GM19025 (cell line): ENCODE measurements at regions not wholly inside any gene's neighbourhood (a gene's known extent, or its start where the extent isn't known, plus 50 kb on each side); places are given as distances from the start of the nearest gene placed in this dataset.
"Not testable (repeated sequence)": the region's sequence is repeated elsewhere in the genome, so short reads cannot be mapped to it uniquely, and the experiment has no call there.

Source experiments
- ATAC-seq: cut with Tn5 transposase; IDR thresholded peaks from one replicate; pipeline ENCODE4 v1.9.1; 2021; ENCODE audit warnings: mild to moderate bottlenecking, low read depth, moderate library complexity; ENCODE audit not compliant: unreplicated experiment

DNA sequence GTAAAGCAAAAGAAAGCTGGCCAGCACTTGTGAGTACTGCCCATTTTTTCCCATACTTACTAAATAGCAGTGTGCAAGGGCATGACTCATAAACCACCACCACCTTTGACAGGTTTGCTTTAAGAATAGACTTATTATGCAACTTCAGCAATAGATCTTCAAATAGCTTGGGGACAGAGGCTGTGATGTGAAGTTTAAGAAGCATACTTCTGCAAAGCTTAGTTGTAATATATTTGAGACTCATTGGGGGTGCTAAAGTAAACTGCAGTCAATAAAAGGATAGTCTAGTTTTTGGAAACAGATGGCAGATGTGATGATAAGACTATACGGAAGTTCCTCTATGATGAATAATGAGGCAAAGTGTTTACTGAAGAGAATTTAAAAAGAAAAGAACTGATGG lies 210.0 kb downstream of the PLA2G4A start:
- ATAC-seq, result no peak

DNA sequence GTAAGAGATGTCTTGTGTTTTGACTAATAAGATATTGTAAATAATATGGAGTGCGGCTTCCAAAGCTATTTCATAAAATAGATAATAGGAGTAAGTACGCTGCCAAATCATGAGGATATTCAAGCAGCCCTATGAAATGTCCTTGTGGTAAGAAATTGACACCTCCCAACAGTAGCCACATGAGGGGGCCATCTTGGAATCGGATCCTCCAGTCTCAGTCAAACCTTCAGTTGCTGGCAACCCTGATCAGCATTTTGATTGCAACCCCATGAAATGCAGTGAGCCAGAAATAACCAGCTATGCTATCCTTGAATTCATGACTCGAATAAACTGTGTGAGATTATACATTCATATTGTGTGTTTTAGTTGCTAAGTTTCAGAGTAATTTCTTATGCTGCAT lies 212.4 kb downstream of the PLA2G4A start:
- ATAC-seq, result no peak

DNA sequence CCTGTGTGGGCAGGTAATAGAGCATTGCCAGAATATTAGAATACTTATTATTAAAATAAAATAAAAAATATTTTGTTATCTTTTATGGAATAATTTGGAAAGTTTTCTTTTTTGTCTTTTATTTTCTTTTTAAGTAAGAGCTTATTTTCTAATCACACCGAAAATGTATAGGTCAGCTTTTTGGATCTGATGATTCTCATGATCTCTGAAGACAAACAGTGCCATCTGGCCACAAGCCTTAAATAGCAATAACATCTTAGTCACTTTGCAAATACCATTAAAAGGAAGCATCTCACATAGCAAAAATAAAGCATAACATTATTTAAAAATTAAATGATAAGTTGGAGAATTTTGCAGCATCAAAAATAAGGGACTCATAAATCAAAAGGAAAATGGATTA lies 213.8 kb downstream of the PLA2G4A start:
- ATAC-seq, result no peak

DNA sequence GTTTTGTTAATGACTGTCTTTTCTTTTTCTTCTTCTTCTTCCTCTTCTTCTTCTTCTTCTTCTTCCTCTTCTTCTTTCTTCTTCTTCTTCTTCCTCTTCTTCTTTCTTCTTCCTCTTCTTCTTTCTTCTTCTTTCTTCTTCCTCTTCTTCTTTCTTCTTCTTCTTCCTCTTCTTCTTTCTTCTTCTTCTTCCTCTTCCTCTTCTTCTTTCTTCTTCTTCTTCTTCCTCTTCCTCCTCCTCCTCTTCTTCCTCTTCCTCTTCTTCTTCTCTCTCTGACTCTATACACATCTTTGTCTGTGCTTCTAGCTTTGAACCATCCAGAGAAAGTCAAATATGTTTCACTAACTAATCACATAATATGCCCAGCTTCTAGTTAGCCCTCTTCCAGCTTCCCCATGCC lies 214.7 kb downstream of the PLA2G4A start:
- not testable (repeated sequence) for ATAC-seq

DNA sequence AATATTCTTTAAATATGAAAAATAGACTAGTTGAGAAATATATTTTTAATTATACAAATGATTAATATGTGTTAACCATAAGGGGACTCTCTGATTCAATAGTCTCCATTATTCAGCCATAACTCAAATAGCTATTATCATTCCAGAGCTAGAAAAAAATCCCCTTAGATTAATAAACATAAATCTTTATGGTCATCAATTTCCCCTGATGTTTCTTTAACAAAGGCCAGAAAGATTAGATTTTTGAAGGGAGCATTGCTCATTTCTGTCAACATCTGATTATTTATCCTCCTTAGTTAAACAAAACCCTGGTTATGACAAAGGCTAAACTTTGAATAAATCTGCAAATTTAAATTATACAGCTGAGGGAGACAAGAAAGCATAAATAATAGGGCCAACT lies 215.7 kb downstream of the PLA2G4A start:
- ATAC-seq, result no peak

DNA sequence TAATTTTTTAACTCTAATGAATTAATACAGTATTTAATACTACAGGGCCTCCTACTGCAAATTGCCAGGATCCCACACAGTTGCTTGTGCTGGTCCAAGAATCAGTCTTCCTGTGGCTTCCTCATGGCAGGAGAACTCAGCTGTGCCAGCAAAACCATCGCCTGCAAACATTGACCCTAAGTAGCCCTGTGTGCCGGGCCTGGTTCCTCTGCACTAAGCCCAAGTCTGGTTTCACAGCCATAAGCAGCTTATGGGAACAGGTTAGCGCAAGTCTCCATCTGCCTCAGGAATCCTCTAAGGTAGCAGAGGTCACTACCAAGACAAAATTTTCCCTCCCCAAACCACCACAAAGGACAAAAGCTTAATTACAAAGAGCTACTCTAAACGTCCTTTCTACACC lies 216.6 kb downstream of the PLA2G4A start:
- ATAC-seq, result no peak

DNA sequence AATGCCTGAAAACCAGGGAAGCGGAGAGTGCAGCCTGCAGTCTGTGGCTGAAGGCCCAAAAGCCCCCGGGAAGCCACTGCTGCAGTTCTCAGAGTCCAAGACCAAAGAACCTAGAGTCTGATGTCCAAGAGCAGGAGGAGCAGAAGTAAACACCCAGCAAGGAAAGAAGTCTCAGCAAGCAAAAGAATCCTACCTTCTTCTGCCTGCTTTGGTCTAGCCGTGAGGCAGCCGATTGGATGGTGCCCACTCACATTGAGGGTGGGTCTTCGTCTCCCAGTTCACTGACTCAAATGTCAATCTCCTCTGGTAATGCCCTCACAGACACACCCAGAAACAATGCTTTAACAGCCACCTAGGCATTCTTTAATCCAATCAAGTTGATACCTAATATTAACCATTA lies 217.5 kb downstream of the PLA2G4A start:
- no peak for ATAC-seq

DNA sequence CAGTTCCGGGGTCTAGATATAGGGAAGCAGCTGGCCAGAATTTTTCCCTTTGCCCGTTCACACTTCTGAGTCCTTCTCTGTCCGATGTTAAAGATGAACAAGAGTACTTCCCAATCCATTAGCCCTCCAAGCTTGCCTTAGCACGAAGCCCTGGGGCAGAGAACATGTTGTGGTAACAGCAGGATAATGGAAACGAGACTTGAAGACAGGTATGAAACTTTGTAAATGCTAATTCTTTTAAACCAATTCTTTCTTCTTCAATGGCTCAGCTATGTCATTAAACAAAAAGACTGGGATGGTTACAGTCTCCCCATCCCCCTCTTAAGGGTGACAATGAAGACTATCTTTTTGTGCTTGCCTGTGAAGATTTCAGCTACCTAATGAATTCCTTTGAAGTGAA lies 218.5 kb downstream of the PLA2G4A start:
- no peak for ATAC-seq

DNA sequence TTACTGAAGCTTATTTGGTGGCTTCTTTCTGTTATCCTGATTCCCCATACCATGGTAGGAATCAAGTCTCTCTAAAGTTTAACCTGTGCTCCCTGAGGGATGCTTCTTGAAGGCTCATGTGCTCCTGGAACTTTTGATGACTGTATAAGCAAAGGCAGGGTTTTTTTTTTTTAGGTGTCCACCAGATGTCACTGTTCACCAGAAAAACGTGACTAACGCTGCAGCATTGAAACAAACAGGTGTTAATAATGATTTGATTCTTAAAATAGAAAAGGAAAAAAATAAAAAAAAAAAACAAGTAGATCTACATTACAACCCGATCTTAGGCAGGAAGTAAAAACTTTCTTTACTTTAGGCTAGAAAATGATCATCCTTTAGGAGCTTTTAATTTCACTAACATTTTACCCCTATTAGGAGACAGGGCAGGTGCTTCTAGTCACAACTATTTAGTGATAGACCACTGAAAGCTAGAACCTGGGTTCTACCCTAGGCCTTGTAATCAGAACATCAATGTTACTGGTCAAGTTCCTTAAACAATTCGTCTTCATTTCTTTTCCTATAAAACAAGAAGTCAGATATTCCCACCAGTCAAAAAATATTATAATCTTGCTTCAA lies 223.0 kb downstream of the PLA2G4A start:
- ATAC-seq, result peak; percentile 74

DNA sequence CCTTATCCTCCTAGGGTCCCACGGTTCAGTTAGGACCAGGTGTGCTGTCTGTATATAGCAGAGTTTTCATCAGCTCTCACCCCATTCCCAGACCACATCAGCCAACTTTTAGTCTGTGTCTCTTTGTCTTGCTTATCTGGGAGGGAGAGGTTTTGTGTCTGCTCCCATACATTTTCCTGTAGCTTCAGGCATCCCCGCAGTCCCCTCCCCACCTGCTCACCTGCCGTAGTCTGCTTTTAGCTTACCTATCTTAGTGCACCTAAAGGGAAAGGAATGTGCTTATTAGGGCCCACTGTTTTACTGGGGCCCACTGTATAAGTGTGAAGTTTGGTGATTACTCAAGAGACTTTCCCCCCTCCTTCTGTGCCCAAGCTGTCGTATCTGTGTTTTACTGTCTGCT lies 225.1 kb downstream of the PLA2G4A start:
- no peak for ATAC-seq

DNA sequence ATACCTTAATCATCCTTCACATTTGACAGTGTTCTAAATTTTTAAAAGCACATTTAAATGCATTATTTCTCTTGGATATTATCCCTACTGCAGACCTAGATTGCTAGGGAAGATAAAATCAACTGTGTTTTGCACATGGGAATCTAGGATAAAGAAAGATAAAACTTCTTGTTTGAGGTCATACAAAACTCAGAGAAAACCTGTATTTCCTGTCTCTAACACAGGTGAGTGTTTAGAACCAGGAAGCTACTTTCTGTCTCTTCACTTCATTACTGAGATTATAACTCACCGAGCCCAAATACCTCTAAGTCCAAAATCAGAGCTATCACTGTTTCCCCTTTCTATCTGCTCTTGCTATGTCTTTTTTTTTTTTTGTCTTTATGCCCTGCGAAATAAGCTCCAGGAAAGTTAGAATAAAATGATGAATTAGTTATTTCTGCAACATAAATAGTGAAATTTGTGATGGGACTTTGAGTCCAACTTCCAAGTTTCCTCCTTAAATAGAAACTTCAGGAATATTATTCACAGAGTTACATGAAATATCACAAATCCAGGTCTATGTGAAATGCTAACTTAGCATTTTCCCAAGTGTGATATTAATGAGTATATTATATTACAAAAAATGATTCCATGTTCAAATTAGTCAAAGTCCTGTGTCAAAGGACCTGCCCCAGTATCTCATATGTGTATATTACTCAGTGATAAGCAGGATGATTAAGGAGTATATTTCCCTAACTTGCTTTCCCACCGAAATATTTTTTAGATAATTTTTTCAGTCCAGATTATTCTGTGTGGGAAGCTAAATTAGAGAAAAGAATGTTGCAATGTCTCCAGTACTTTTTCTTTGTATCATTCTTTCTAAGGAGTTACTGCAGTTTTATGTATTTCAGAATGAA lies 226.4 kb downstream of the PLA2G4A start:
- no peak for ATAC-seq

DNA sequence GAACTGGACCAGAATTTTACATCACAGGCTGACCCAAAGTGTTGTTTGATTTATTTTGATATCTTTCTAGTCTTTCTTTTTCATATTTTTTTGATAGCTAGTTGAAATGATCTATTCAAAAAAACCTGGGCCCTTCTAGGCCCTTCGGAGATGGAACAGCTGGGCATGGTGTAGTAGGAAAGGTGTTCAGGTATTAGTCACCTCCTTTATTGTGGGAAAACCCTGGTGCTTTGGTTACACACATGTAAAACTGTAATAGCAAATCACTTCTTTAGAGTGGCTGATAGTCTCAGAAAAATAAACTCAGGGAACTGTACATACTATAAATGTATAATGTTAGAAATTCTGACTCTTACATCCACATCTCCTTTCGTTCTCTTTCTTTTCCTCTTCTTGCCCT lies 234.5 kb downstream of the PLA2G4A start:
- ATAC-seq, result no peak

DNA sequence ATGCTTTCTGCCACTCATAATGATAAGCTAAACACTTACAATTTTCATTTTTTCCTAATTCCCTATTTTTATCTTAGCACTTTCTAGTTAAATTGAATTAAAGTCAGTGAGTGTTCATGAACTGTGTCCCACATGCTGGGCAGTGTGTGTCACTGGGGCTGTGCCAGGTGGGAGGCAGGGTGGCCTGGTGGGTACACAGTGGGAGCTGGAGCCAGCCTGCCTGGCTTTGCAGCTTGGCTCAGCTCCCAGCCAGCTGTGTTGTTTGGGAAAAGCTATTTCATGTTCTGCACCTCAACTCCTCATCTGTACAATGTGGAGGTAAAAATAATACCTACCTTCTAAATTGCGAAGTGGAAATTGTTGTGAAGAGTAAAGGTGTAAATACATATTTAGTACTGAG lies 238.4 kb downstream of the PLA2G4A start:
- ATAC-seq, result no peak

DNA sequence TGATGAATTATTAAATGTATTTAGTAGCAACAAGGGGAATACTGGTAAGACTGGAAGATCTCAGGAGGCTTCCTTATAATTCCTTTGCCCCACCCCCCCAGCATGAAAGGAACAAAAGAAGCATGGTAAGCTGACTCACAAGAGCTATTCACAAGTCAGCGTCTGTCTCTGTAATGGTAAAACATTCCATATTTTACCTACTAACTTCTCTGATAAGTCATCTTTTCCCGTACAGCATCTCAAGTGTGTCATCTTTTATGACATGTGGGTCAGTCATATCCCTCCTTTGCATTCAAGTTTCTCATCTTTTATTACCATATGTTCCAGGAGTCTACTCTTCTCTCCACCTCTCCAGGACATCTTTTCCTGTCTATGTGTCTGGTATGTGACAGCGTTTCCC lies 241.3 kb downstream of the PLA2G4A start:
- no peak for ATAC-seq

DNA sequence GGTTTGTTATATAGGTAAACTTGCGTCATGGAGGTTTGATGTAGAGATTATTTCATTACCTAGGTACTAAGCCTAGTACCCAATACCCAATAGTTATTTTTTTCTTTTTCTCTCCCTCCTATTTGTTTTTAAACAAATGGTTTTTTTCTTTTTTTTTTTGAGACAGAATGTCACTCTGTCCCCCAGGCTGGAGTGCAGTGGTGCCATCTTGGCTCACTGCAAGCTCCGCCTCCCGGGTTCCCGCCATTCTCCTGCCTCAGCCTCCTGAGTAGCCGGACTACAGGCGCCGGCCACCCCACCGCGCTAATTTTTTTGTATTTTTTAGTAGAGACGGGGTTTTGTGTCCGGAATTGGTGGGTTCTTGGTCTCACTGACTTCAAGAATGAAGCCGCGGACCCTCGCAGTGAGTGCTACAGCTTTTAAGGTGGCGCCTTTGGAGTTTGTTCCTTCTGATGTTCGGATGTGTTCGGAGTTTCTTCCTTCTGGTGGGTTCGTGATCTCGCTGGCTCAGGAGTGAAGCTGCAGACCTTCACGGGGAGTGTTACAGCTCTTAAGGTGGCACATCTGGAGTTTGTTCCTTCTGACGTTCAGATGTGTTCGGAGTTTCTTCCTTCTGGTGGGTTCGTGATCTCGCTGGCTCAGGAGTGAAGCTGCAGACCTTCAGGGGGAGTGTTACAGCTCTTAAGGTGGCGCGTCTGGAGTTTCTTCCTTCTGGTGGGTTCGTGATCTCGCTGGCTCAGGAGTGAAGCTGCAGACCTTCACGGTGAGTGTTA lies 243.7 kb downstream of the PLA2G4A start:
- not testable (repeated sequence) for ATAC-seq

DNA sequence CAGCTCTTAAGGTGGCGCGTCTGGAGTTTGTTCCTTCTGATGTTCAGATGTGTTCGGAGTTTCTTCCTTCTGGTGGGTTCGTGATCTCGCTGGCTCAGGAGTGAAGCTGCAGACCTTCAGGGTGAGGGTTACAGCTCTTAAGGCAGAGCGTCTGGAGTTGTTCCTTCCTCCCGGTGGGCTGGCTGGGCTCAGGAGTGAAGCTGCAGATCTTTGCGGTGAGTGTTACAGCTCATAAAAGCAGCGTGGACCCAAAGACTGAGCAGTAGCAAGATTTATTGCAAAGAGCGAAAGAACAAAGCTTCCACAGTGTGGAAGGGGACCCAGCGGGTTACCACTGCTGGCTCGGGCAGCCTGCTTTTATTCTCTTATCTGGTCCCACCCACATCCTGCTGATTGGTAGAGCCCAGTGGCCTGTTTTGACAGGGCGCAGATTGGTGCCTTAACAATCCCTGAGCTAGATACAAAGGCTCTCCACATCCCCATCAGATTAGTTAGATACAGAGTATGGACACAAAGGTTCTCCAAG lies 244.3 kb downstream of the PLA2G4A start:
- not testable (repeated sequence) for ATAC-seq

DNA sequence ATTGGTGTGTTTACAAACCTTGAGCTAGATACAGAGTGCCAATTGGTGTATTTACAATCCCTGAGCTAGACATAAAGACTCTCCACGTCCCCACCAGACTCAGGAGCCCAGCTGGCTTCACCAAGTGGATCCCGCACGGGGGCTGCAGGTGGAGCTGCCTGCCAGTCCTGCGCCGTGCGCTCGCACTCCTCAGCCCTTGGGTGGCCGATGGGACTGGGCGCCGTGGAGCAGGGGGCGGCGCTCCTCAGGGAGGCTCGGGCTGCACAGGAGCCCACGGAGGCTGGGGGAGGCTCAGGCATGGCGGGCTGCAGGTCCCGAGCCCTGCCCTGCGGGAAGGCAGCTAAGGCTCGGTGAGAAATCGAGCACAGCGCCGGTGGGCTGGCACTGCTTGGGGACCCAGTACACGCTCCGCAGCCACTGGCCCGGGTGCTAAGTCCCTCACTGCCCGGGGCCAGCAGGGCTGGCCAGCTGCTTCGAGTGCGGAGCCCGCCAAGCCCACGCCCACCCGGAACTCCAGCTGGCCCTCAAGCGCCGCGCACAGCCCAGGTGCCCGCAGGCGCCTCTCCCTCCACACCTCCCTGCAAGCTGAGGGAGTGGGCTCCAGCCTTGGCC lies 245.0 kb downstream of the PLA2G4A start:
- ATAC-seq, result not testable (repeated sequence)

DNA sequence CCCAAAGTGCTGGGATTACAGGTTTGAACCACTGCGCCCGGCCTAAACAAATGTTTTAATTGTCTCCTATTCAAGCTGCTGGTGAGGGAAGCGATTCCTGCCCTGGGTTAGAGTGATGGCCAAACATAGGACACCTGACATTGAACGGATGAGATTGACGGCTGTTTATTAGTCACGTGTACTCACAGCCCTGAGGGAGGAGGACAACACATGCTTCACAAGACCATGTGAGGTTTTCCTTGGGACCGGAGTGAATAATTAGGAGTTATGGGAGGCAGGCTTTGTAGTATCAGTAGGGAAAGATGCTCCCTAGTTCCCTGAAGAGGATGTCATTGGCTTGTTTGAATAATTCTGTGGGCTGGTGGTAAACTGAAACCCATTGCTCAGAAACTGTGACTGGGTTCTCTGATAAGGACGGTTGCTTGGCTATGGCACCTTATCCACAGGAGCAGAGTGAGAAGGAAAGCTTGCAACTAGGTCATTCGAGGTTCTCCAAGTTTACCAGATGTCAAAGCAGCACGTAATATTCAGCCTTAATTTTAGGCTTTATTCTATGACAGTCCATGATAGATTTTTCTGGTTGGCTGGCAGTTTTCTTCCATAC lies 245.8 kb downstream of the PLA2G4A start:
- no peak for ATAC-seq

DNA sequence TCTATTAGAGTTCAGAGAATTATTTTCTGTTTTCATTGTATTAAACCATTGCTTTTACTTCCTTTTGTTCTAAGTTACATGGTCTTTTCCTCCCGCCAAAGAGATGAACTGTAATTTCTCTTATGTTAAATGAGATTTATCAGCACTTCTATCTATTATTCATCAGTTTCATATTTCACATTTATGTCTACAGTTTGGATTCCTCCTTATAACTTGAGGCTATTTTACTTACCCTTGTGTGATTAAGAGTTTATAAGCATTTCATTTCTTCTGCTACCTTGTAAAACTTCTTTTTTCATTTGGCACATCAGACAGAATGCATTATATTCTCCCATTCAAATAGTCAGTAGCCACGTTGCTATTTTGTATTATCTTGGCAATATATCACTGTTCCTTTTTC lies 248.2 kb downstream of the PLA2G4A start:
- ATAC-seq, result no peak

DNA sequence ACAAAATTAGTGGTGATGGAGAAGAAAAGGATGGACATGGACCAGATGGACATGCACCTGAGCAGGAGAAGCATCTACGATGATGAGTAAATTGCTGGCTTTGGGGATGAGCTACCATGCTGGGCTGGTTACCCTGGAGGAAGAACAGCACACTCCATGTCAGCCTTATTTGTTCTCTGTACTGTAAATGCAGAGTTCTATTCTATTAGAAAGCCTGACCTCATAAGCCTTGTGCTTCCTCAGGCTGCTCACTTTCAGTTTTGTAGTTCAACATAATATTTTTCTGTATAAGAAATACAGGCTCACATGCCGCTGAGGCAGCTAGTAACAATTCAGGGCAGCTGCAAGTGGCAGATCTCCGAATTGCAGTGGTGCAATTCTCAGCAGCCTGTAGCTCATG lies 249.6 kb downstream of the PLA2G4A start:
- ATAC-seq, result no peak
